Stimulated activated CD4-positive, alpha-beta T cell treated with anti-CD3 and anti-CD28 coated beads, Interleukin-15, amount 100 ng/mL, for 24 hours (primary cell): ENCODE measurements at regions not wholly inside any gene's neighbourhood (a gene's known extent, or its start where the extent isn't known, plus 50 kb on each side); places are given as distances from the start of the nearest gene placed in this dataset.
"Not testable (repeated sequence)": the region's sequence is repeated elsewhere in the genome, so short reads cannot be mapped to it uniquely, and the experiment has no call there.

Experiments
- DNase-seq: peaks from one replicate; pipeline ENCODE4 v3.0.0-alpha.2; 2020

DNA sequence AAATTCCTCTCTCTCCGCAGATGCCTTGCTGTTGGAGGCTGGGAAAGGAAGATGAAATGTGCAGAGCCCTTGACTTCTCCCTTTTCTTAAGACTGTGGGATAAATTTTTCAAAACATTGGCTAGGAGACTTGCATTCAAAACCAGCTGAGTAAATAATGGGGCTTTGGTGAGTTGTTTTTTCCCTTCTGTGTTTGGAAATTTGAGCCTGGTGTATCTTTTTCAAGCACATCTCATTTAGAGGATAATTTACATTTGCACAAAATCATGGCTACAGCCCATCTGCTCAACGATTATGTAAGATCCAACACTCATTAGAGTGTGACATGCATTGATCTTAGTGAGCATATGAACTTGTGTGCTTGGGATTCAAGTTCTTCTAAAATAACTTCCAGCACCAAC lies 112.1 kb upstream of the ATP8B1 start:
- no peak for DNase-seq

DNA sequence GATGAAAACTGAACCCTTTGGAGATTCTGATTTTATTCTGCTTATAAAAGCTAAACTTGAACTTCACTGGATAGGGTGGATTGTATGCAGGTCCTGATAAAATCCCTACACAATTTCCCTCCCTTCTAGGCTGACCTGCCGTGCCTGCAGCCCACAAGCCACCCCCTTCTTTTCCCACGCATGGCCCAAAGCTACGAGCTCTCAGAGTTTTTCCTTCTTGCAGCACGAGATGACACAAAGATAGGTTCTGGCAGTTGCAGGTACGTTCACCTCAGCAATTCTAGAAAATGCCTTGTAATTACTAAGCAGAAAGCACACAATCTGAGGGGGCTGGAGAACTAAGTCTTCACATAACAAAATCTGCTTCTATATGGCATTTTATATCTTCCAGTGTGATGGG lies 110.6 kb upstream of the ATP8B1 start:
- no peak for DNase-seq

GRCh38 chr18:57910817-57911216 lies 107.7 kb upstream of the ATP8B1 start:
- peak; percentile 25 for DNase-seq

DNA sequence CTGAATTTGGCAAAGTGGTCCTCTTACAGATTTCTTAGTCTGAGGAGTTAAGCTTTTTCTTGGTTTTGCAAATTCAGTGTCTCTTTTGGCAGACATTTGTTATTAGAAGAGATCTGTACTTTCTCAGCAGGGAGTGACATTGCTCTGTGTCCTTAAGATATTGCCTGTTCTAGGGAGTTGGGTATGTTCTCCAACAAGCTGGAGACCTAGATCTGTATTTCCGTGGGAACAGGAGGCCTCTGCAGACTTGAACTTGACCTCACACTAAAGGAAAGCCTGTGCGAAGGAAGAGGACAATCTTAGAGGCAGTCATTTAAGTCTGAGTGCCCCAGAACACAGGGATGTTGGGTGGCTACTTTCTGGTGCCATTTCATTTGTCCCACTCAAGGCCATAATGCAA lies 107.0 kb upstream of the ATP8B1 start:
- DNase-seq = no peak

GRCh38 chr18:57909620-57910019 lies 106.5 kb upstream of the ATP8B1 start:
- DNase-seq = no peak

DNA sequence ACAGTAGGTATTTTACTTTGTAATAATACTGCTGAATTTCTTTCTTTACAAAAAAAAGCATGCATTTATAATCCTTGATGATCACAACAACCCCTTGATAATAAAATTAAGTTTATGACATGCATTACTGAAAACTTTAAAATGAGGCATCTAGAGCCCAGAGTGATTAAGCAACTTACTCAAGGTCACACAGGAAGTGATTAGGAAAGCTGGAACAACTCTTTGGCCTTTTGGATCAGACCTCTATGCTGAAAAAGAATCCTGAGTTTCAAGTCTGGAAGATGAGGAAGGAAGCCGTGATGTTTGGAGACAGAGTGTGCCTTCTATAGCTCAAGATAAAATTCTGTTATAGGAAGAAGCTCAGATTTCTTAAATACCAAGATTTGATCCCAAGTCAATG lies 105.0 kb upstream of the ATP8B1 start:
- DNase-seq = no peak

GRCh38 chr18:57907550-57907949 lies 104.4 kb upstream of the ATP8B1 start:
- DNase-seq = no peak

GRCh38 chr18:57906852-57907251 lies 103.7 kb upstream of the ATP8B1 start:
- DNase-seq = no peak

DNA sequence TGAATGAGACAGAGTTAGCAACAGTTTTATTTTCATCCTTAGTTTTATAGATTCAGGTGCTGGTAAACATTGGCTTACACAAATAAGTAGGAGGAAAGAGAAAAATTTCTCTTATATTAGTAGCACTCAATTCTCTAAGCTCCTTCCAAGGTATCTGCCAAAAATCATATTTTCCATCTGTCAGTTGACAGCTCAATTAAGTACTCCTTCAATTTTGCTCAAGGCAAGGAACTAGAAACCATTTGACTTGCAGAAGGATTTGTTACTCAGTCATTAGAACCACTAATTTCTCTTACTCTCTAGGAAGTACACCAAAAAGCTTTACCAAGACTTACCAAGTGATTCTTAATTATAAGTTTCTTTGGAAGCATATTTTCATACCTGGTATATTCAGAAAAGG lies 101.4 kb upstream of the ATP8B1 start:
- DNase-seq = no peak

- DNase-seq = no peak
These were observed 99.6 kb upstream of the ATP8B1 start for GRCh38 chr18:57902721-57903120.

- DNase-seq = no peak
These were observed 98.9 kb upstream of the ATP8B1 start for GRCh38 chr18:57901825-57902589.

- DNase-seq = no peak
These were observed 97.9 kb upstream of the ATP8B1 start for GRCh38 chr18:57900906-57901435.

GRCh38 chr18:57898506-57899124 lies 95.5 kb upstream of the ATP8B1 start:
- no peak for DNase-seq

DNA sequence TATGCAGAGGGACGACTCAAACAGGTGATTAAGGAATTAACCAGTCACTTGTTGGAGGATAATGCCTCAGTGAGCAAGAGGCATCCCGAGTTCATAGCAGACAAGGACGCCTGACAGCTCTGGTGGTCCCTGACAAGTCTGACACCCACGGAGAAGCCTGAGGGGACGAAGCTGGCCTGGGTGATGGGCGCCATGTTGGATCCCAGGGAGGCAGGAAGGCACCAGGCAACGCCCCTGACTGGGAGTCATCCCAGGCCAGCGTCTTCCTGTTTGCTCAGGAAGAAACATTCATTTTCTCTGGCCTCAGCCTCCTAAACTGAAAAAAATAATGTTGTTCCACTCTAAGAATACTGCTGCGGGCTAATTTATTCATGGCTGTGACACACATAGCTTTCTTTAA lies 92.1 kb upstream of the ATP8B1 start:
- no peak for DNase-seq

DNA sequence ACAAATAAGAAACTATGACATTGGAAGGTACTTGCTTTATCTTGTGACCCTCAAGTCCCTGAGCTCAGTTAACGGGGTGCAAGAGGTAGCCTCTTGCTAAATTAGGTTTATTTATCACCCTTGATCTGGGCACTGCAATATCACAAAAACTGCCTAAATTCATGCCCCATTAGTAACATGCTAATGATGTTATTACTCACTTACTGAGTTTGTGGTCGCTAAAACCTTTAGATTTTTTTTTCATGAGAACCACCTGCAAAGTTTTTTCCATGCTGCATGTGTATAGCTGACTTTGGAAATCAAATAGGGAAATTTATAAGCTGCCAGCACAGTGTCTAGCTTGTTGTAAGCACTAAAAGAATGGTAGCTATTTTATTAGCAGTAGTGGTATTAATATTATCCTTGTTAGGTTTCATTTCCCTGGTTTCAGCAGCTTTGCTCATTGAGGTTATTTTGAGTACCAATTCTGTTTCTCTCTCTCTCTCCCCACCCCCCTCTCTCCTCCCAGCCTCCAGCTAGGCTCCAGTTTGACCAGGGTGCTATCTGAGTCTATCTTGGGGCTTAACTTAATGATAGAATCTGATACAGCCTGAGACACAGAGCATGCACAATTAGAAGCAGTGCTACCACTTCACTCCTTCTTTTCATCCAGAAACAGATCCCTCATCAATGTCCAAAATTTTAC lies 88.7 kb upstream of the ATP8B1 start:
- no peak for DNase-seq

DNA sequence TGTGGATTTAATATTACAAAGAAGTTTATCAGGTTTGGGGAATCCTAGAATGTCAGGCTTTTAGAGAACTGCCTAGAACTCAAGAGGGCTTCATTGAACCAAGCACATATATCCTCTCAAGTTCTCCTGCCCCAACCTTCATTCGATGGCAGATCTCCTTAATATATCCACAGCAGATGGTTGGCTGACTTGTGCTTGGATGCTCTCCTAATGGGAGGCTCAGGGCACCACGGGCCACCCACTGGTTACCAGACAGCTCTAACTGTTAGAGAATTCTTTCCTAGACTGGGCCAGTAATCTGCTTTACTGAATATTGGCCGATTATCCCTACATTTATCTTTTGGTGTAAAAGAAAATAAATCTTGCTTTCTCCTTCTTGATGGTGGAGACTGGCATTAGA lies 87.2 kb upstream of the ATP8B1 start:
- DNase-seq = no peak

DNA sequence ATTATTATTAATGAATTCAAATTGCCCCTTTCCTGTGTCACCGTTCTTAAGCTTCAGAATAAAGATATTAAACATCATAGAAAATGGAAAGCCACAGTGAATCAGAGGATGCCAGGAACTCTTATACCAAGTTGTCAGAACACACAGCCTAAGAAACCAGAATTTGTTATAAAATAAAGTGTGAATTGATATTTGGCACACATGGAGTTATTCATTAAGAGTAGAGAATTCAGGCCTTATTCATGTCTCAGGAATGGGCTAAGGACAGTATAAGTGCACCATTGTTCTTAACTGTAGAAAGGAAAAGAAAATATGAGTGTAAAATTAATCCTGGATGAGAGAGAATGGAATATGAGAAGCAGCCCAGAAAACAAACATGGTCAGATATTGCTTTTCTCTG lies 86.7 kb upstream of the ATP8B1 start:
- DNase-seq = no peak

DNA sequence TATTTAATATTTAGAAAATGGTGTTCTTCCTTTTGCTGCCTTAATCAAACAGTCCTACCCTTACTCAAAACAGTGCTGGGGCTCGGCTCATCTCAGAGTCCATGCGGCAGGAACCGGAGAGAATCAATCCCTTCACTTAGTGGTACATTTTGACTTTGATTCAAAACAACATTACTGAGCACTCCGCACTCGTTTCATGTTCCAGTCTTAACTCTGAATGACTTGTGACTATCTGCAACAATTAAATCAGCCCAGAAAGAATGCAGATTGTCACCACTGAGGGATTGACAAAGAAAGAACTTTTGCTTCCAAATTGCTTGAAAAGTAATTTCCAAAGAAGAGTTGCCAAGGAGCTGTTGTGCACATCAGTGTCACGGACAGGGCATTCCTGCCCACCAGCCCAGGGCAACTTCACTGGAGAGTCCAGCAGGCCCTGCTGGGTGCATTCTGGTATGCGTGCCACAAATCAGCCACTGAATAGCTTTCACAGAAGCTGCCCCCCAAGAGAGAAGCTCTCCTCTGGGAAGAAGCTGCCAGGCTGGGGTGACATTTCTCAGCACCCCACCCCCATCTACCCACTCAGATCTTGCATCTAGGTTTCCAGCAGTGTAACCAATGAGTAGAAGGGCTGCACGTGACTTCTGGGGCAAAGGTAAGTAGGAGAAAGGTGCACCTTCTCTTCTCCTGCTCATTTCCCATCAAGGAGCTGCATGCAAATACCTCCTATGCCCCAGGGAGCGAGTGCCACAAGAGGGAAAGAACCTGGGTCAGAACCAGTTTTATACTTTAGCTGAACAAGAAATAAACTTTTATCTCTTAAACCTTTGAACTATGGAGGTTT lies 84.6 kb upstream of the ATP8B1 start:
- no peak for DNase-seq

DNA sequence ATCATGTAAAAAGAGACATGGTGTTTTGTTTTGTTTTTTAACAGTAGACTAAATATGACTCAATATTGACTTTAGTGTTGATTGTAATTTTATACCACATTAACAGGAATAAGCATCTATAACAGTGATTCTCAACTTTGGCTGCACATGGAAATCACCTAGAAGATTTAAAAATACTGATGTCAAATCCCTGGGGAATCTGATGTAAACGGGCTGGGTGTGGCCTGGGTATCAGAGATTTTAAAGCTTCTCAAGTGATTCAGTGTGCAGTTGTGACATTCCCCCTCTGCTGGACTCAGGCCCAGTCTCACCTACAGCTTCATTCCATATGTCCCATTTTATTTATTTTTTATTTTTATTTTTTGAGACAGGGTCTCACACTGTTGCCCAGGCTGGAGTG lies 82.8 kb upstream of the ATP8B1 start:
- no peak for DNase-seq

DNA sequence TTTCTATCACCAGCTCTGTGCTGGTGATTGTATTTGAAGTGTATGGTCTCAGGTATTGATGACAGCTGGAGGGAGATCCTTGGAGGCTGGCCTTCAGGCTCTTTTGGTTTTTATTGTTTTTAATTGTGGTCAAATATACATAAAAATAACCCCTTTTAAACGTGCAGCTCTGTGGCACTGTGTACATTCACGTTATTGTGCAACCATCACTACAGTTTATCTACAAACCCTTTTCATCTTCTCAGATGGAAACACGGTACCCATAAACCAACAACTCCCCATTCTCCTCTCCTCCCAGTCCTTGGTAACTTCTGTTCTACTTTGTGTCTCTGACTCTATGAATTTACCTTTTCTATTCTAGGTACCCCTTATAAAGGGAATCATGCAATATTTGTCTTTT lies 79.3 kb upstream of the ATP8B1 start:
- no peak for DNase-seq

DNA sequence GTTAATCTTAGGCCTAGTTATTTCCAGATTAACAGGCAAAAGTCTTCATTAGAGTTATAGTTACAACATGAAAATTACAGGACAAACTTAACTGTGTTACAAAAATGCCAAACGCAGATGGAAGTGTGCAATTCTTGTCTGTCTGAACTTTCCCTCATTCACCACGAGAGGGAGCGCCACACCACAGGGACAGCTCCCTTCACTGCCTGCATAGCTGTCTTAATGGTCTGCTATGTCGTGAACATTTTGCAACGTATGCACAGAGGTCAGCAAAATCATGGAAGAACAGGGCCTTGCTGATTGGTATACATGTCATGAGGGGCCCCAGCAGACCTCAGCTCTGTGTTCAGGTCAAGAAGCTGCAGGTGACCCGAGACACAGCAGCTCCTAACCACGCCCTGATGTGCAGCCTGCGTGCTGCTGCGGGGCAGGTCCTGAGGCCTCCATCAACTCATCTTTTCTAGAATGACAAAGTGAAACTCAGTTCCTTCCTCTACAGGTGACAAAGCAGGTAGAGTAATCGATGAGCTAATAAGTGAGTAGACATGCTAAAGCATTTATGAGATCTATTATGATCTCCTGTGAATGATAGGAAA lies 78.8 kb upstream of the ATP8B1 start:
- DNase-seq = peak; percentile 68

GRCh38 chr18:57879924-57880323 lies 76.8 kb upstream of the ATP8B1 start:
- DNase-seq = not testable (repeated sequence)

DNA sequence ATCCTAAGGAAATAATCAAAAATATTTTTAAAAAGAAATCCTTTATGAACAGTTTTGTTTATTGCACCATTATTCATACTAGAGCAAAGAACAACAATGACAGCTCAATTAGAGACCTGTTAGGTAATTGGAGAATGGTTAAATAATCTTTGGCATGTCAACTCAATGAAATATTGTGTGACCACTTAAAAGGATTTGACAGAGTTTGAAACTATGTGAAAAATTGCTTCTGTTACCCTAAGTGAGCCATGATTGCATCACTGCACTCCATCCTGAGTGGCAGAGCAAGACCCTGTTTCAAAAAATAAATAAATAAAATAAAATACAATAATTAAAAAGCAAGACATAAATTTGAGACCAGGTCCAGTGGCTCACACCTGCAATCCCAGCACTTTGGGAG lies 66.1 kb upstream of the ATP8B1 start:
- no peak for DNase-seq
